GM18861 (cell line): ENCODE measurements at regions not wholly inside any gene's neighbourhood (a gene's known extent, or its start where the extent isn't known, plus 50 kb on each side); places are given as distances from the start of the nearest gene placed in this dataset.
"Not testable (repeated sequence)": the region's sequence is repeated elsewhere in the genome, so short reads cannot be mapped to it uniquely, and the experiment has no call there.

Source experiments
- ATAC-seq: cut with Tn5 transposase; IDR thresholded peaks from one replicate; pipeline ENCODE4 v1.9.1; 2021; ENCODE audit not compliant: unreplicated experiment

- ATAC-seq, result no peak
Observed at GRCh38 chr20:12112665-12113064, 195.0 kb downstream of the BTBD3 start.

DNA sequence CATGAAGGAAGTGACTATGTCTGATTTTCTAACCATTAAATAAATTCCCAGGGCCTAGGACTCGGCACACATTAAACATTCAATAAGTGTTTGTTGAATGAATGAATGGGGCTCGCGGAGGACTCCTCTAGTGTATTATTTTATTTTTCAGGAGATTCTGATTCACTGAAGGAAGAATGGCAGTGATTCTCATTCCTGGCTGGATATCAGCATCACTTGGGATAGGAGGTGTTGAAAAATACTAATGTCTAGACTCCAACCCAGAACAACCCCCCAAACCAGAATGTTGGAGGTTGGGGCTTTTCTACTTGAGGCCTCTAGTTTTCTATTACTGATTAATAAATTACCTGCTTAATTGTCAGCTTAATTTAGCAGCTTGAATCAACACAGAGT is 195.4 kb downstream of the BTBD3 start:
- ATAC-seq, result no peak

DNA sequence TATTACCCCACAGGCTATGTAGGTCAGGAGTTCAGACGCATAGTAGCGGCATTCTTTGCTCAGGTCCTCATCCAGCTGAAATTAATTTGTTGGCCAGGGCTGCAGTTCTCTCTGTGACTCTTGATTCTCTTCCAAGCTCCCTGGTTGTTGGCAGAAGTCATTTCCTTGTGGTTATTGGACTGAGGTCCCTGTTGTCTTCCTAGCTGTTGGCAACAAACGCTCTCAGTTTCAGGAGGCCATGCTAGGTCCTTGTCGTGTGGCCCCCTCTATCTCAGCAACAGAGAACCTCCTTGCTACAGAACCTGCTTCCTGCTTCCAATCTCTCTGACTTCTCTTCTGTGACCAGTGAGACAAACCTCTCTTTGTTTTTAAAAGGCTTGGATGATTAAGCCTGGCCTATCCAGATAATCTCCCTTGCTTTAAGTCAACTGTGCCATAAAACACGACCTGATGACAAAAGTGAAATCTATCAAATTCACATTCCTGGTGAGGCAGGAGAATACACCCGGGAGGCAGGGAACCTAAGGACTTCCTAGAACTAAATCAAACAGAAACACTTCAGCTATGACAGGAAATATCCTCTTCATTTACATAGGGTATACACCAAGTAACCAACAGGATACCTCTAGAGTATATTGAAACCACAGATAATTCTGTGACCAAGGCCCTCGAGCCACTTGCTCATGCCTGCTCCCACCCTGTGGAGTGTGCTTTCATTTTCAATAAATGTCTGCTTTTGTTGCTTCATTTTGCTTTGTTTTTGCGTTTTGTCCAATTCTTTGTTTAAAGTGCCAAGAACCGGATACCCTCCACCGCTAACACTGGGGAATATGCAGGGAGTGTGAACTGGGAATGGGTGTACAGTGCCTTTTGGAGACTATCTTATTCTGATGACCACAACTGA is 196.0 kb downstream of the BTBD3 start:
- ATAC-seq, result no peak

DNA sequence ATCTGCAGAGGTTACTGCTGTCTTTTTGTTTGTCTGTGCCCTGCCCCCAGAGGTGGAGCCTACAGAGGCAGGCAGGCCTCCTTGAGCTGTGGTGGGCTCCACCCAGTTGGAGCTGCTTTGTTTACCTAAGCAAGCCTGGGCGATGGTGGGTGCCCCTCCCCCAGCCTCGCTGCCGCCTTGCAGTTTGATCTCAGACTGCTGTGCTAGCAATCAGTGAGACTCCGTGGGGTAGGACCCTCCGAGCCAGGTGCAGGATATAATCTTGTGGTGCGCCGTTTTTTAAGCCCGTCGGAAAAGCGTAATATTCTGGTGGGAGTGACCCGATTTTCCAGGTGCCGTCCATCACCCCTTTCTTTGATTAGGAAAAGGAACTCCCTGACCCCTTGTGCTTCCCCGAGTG is 211.4 kb downstream of the BTBD3 start:
- ATAC-seq, result not testable (repeated sequence)

DNA sequence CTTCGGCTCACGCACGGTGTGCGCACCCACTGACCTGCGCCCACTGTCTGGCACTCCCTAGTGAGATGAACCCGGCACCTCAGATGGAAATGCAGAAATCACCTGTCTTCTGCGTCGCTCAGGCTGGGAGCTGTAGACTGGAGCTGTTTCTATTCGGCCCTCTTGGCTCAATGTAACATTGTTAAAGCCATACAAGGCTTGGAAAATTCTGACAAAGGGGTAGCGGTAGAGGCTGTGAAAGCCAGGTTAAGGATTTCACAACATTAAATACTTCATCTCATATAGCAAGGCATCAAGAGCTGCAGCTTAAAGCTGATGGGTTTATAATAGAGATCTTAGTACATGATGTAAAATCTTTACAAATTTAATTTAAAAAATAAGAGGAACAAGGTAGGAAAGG is 211.8 kb downstream of the BTBD3 start:
- not testable (repeated sequence) for ATAC-seq

DNA sequence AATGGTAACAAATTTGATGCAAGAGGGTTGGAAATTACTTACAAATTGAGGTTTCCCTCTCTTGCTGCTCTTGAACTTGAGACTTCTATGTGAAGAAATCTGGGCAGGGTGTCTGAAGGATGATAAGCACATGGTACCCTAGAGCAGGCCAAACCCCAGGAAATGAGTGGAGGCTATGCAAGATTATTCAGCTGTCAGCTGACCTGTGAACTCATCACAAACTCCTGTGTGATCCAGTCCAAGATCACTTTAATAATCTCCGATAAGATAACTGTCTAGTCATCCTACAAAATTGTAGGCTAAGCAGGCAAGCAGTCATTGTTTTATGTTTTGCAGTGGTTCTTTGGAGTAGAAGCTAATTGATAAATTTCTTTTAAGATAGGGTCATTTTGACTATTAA is 213.1 kb downstream of the BTBD3 start:
- ATAC-seq, result no peak

- ATAC-seq, result no peak
Observed at GRCh38 chr20:12133553-12133952, 215.9 kb downstream of the BTBD3 start.

DNA sequence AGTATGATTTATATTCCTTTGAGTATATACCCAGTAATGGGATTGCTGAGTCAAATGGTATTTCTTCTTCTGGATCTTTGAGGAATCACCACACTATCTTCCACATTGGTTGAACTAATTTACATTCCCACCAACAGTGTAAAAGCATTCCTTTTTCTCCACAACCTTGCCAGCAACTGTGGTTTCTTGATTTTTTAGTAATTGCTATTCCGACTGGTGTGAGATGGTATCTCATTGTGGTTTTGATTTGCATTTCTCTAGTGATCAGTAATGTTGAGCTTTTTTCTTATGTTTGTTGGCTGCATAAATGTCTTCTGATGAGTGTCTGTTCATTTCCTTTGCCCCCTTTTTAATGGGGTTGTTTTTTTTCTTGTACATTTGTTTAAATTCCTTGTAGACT is 228.3 kb downstream of the BTBD3 start:
- not testable (repeated sequence) for ATAC-seq

GRCh38 chr20:12152996-12153395 is 235.3 kb downstream of the BTBD3 start:
- no peak for ATAC-seq

GRCh38 chr20:12153628-12154027 is 235.9 kb downstream of the BTBD3 start:
- no peak for ATAC-seq

GRCh38 chr20:12156252-12156651 is 238.6 kb downstream of the BTBD3 start:
- ATAC-seq, result no peak

DNA sequence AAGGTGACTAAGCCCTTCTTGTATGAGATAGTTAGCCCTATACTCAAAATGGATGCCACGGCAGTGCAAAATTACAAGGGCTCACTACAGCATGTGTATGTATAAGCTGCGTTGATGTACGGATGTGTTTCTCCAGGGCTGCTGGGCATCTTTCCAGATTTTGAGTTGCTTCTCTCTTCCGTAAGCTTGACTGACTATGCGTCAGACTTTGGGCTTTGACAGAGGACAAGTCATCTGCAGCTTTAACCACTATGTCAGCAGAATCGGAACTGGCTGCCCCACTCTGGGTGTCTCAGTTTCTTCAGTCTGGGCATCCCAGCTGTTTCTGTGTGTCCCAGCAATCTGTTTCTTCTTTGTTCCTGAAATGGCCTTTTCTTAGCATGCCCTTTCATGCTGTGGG is 241.6 kb downstream of the BTBD3 start:
- no peak for ATAC-seq

- ATAC-seq, result no peak
Observed at GRCh38 chr20:12161734-12162133, 244.0 kb downstream of the BTBD3 start.

DNA sequence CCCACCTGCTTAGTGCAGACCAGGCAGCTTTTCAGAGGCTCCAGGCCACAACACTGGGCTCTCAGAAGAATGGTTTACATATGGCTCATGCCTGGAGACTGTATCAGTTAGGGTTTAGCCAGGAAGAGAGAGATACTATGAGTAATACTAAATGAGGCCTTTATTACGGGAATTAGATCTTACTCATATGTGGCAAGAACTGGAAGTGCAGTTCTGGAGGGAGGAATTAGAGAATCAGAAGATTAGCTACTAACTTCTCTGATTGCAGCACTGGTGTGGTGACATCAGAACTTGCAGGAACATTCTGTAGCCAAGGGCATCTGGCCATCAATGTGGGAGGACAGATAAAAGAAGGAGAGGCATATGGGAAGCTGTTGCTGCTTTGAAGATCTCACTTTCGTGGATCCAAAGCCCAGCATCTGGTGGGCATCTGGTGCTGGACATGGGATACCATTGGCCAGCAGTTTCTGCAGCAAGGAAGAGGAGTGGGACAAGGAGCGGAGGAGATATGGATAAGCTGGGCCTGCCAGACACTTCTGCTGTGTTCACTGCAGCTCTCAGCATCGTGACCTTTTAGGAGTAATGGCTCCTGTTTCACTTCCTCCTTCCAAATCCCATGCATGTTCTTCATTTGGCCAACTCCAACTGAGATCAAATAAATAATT is 248.5 kb downstream of the BTBD3 start:
- no peak for ATAC-seq

- ATAC-seq, result no peak
Observed at GRCh38 chr20:12170406-12170805, 252.7 kb downstream of the BTBD3 start.

DNA sequence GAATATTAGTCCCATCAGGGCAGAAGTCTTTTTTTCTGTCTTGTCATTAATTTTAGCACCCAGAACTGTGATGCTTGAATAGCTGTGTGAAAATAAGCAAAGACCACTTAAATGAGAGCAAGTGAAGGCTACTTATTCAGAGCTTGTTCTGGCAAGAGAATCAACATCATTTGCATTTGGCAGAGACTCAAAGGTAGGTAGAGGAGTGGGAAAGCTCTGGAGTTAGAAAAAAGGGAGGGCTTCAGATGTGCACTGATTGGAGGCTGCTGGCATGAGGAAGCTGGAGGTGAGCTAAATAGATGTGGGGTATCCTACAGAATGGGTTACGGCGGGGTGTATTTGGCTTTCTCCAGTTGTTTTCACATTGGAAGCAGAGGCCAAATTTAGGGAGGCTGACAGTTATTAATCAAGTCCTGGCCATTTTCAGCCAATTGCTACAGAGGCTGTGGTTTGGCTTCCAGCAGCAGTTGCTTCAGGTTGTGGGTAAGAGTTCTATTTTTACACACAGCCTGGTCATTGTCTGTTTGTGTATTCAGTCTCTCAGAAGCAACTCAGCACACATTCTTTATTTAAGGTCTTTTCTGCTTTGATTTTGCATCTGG is 254.3 kb downstream of the BTBD3 start:
- no peak for ATAC-seq

GRCh38 chr20:12173347-12174012 is 255.8 kb downstream of the BTBD3 start:
- ATAC-seq, result no peak

DNA sequence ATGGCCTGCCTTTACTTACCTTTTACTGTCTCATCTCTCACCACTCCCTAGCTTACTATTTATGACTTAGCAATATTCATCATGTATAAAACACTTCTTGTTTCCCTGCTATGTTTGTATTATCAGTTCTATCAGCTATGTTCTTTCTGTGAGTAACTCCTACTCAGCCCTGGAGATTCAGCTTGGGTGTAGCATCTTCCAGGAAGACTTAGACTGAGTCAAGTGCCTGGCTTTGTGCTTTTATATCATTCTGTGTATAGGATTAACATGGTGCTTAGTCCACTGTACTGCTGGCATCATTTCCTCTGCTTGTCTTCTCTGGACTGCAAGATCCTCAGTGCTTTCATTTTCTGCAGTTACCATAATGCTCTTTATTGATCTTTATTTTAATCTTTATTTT is 257.8 kb downstream of the BTBD3 start:
- no peak for ATAC-seq

GRCh38 chr20:12177657-12178293 is 260.1 kb downstream of the BTBD3 start:
- ATAC-seq, result no peak

GRCh38 chr20:12179692-12180091 is 262.0 kb downstream of the BTBD3 start:
- no peak for ATAC-seq

DNA sequence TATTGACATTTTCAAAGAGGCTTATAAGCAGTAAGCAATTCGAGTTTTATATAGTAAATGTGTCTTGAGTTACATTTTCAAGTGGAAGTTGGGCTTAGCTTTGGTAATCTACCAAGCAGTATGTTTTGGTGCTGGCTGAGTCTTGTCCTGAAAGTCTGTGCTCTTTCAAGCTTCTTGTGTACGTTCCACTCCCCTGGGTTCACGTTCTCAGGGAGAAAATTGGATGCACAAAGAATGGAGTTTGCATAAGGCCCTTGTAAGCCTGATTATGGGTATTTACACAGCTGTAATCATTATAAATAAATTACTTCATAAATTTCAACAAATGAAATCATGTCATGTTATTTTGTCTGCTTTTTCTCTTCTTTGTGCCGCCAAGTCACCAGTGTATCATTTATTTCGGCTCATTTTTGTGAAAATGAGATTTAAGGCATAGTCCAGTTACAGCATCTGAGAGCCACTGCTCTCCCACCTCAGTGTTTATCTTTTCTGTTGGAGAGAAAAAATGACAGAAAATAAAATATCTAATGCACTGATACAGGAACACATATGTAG is 262.5 kb downstream of the BTBD3 start:
- ATAC-seq, result no peak
